ENCODE measurements at regions not wholly inside any gene's neighbourhood (a gene's known extent, or its start where the extent isn't known, plus 50 kb on each side); places are given as distances from the start of the nearest gene placed in this dataset.

GRCh38 chr10:117823980-117824379 is 222.8 kb downstream of the RAB11FIP2 start:
- no peak for TF ChIP-seq POLR2A (IDR thresholded peaks at IDR 0.05)
- TF ChIP-seq, protein P1, sequence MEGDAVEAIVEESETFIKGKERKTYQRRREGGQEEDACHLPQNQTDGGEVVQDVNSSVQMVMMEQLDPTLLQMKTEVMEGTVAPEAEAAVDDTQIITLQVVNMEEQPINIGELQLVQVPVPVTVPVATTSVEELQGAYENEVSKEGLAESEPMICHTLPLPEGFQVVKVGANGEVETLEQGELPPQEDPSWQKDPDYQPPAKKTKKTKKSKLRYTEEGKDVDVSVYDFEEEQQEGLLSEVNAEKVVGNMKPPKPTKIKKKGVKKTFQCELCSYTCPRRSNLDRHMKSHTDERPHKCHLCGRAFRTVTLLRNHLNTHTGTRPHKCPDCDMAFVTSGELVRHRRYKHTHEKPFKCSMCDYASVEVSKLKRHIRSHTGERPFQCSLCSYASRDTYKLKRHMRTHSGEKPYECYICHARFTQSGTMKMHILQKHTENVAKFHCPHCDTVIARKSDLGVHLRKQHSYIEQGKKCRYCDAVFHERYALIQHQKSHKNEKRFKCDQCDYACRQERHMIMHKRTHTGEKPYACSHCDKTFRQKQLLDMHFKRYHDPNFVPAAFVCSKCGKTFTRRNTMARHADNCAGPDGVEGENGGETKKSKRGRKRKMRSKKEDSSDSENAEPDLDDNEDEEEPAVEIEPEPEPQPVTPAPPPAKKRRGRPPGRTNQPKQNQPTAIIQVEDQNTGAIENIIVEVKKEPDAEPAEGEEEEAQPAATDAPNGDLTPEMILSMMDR (IDR thresholded peaks at IDR 0.05), result no peak

Measured in lower leg skin (tissue), 3 donors.